GM12878 (cell line): ENCODE measurements at regions not wholly inside any gene's neighbourhood (a gene's known extent, or its start where the extent isn't known, plus 50 kb on each side); places are given as distances from the start of the nearest gene placed in this dataset.

Source experiments
- ATAC-seq: fragments of 200-7000 bp; cut with Tn5 transposase; 3 replicates; pipeline ENCODE4 v1.9.1; 2020; ENCODE audit warnings: mild to moderate bottlenecking, moderate library complexity
- BruUV-seq: library from RNA; stranded (reverse); fragments of 400-500 nt; replicated peaks from 2 replicates; lab custom pipeline; 2021; lab: Mats Ljungman, UMichigan
- CTCF ChIA-PET: fragments of 300-600 bp; sonication (Branson Sonifier 250); formaldehyde crosslinking; extraction: SDS; loops from one replicate; lab custom pipeline; 2021; ENCODE audit warnings: inconsistent platforms; lab: Yijun Ruan, JAX
- POLR2A ChIA-PET: fragments of 350-600 bp; formaldehyde crosslinking; extraction: SDS; loops from one replicate; lab custom pipeline; 2021; ENCODE audit warnings: inconsistent platforms; lab: Charles Lee
- RAD21 ChIA-PET: fragments of 300-600 bp; sonication (Branson Sonifier 250); formaldehyde crosslinking; loops from one replicate; lab custom pipeline; 2023; ENCODE audit warnings: antibody characterized with exemption; ENCODE audit not compliant: unreplicated experiment; lab: Charles Lee
- SMC1A ChIA-PET: fragments of 300-600 bp; sonication (Branson Sonifier 250); formaldehyde crosslinking; loops from one replicate; lab custom pipeline; 2023; ENCODE audit not compliant: unreplicated experiment, uncharacterized antibody; lab: Charles Lee
- DNase-seq: peaks from one replicate; pipeline ENCODE4 v3.0.0-alpha.2; 2011; ENCODE audit warnings: low read depth, low spot score
- FAIRE-seq: peaks from 3 replicates; lab custom pipeline; 2011; peaks lifted over from hg19 to GRCh38; lab: Jason Lieb, UNC
- H2AFZ ChIP-seq: 2 replicates; pipeline ENCODE4 v1.6.0; 2011; ENCODE audit warnings: low read depth, low read length, control low read depth; ENCODE audit not compliant: control insufficient read depth
- H3K27ac ChIP-seq: 2 replicates; pipeline ENCODE4 v1.5.1; 2011; ENCODE audit warnings: control low read depth; ENCODE audit not compliant: control insufficient read depth, insufficient read depth
- H3K27me3 ChIP-seq, 2 experiments: replicated peaks in 1 of 2; 2 replicates each; pipeline versions ENCODE4 v1.6.0 to v1.6.1; 2011; ENCODE audit warnings: low read length in 1 of 2; ENCODE audit not compliant: control insufficient read depth in 2 of 2, insufficient read depth in 2 of 2
- H3K36me3 ChIP-seq, 2 experiments: 2 replicates each; pipeline ENCODE4 v1.5.1; 2011; ENCODE audit warnings: low read length in 1 of 2; ENCODE audit not compliant: control insufficient read depth in 2 of 2, insufficient read depth in 2 of 2
- H3K4me1 ChIP-seq: 2 replicates; pipeline ENCODE4 v1.6.1; 2011; ENCODE audit warnings: mild to moderate bottlenecking, low read length, moderate library complexity, mixed read lengths; ENCODE audit not compliant: control insufficient read depth, insufficient read depth
- H3K4me2 ChIP-seq: 2 replicates; pipeline ENCODE4 v1.6.0; 2011; ENCODE audit warnings: control low read depth; ENCODE audit not compliant: control insufficient read depth, insufficient read depth
- H3K4me3 ChIP-seq: fragments of 200-600 bp; sonication (generic); 2 replicates; pipeline ENCODE4 v1.5.1; 2016
- H3K79me2 ChIP-seq: 2 replicates; pipeline ENCODE4 v1.6.0; 2011; ENCODE audit warnings: low read length; ENCODE audit not compliant: control insufficient read depth, insufficient read depth
- H3K9ac ChIP-seq: 2 replicates; pipeline ENCODE4 v1.8.0; 2011; ENCODE audit warnings: low read length, control low read depth, mixed read lengths; ENCODE audit not compliant: control insufficient read depth, insufficient read depth
- H3K9me3 ChIP-seq: replicated peaks from 3 replicates; pipeline ENCODE4 v1.5.1; 2011; ENCODE audit warnings: mild to moderate bottlenecking, low read length; ENCODE audit not compliant: control insufficient read depth, insufficient read depth
- H4K20me1 ChIP-seq: 2 replicates; pipeline ENCODE4 v1.6.0; 2011; ENCODE audit not compliant: control insufficient read depth, insufficient read depth
- BACH1 ChIP-seq: fragments of 450-650 bp; IDR thresholded peaks from 2 replicates; pipeline ENCODE4 v1.6.1; 2017; ENCODE audit warnings: mild to moderate bottlenecking, borderline replicate concordance
- CBFB ChIP-seq: IDR thresholded peaks from 2 replicates; pipeline ENCODE4 v1.6.1; 2016; ENCODE audit warnings: antibody characterized with exemption, low read depth
- CBX3 ChIP-seq: fragments of 200-600 bp; sonication (generic); IDR thresholded peaks from 2 replicates; pipeline ENCODE4 v1.6.1; 2016; ENCODE audit warnings: low read depth, borderline replicate concordance
- CREB1 ChIP-seq: IDR thresholded peaks from 2 replicates; pipeline ENCODE4 v1.6.1; 2012; ENCODE audit warnings: low read depth, mild to moderate bottlenecking, inconsistent platforms
- CREM ChIP-seq: IDR thresholded peaks from 2 replicates; pipeline ENCODE4 v1.6.1; 2014; ENCODE audit warnings: antibody characterized with exemption, low read depth
- HCFC1 ChIP-seq: fragments of 150-350 bp; IDR thresholded peaks from 2 replicates; pipeline ENCODE4 v1.6.1; 2014; ENCODE audit warnings: low read length
- HDAC6 ChIP-seq: fragments of 200-600 bp; sonication (generic); IDR thresholded peaks from one replicate; pipeline ENCODE4 v1.8.0; 2017; ENCODE audit warnings: antibody characterized with exemption; ENCODE audit not compliant: unreplicated experiment
- MTA2 ChIP-seq: fragments of 450-650 bp; IDR thresholded peaks from 2 replicates; pipeline ENCODE4 v1.6.1; 2016; ENCODE audit warnings: low read depth, mild to moderate bottlenecking, moderate library complexity
- MYB ChIP-seq: fragments of 150-350 bp; IDR thresholded peaks from 2 replicates; pipeline ENCODE4 v1.6.1; 2014; ENCODE audit warnings: mild to moderate bottlenecking, low read depth, low read length, borderline replicate concordance
- NR2F1 ChIP-seq: fragments of 450-650 bp; conservative IDR thresholded peaks from 2 replicates; pipeline ENCODE4 v1.6.1; 2017; ENCODE audit warnings: mild to moderate bottlenecking
- TBL1XR1 ChIP-seq: IDR thresholded peaks from 2 replicates; pipeline ENCODE4 v1.6.1; 2012; ENCODE audit warnings: low read depth, low read length, improper control_type of control experiment
- TCF3 ChIP-seq: IDR thresholded peaks from 2 replicates; pipeline ENCODE4 v1.6.1; 2012; ENCODE audit warnings: low read depth, mild to moderate bottlenecking, low read length, borderline replicate concordance; ENCODE audit not compliant: insufficient read depth
- TCF7 ChIP-seq: IDR thresholded peaks from 2 replicates; pipeline ENCODE4 v1.6.1; 2014; ENCODE audit warnings: antibody characterized with exemption, borderline replicate concordance
- ZNF217 ChIP-seq: fragments of 450-650 bp; IDR thresholded peaks from 2 replicates; pipeline ENCODE4 v1.6.1; 2017; ENCODE audit warnings: antibody characterized with exemption, mild to moderate bottlenecking
- ZNF592 ChIP-seq: fragments of 450-650 bp; IDR thresholded peaks from 2 replicates; pipeline ENCODE4 v1.6.1; 2017; ENCODE audit warnings: mild to moderate bottlenecking, moderate library complexity
- WGBS: methylation state at CpG from one replicate; pipeline ENCODE4 v1.1.6; 2016; ENCODE audit warnings: low lambda C conversion rate; ENCODE audit not compliant: insufficient replicate concordance, insufficient coverage; ENCODE audit errors: missing lambda C conversion rate; 5-methylcytosine and 5-hydroxymethylcytosine counted together
- in situ Hi-C: fragments of 300-500 bp; cut with MboI; formaldehyde crosslinking; loops from 9 replicates; pipeline ENCODE4 v1.14.3; 2018; ENCODE audit warnings: mixed read lengths
- intact Hi-C: fragments of 100-400 bp; cut with micrococcal nuclease; formaldehyde crosslinking; loops from one replicate; pipeline ENCODE4 v1.14.2; 2022; ENCODE audit not compliant: unreplicated experiment

GRCh38 chr10:71074176-71074755, 138.1 kb upstream of the UNC5B start:
- Histone ChIP-seq H2AFZ (no peak overlapping the region), H4K20me1 (no peaks in the 10 kb centered on the region; the same call in 1 of the 2 replicates), H3K36me3 (no peaks in the 10 kb centered on the region), H3K9me3 (no peaks in the 10 kb centered on the region), H3K79me2 (no peaks in the 10 kb centered on the region), H3K27me3 (peaks cover 0 to 6% of the 10 kb centered on the region in 2 experiments; a peak in 3 of 4 replicates), H3K4me3 (no peak overlapping the region), H3K9ac (no peak overlapping the region), H3K27ac (no peak overlapping the region), H3K4me1 (no peaks in the 10 kb centered on the region), H3K4me2 (no peak overlapping the region)
- ChIA-PET POLR2A (no interaction called here), SMC1A (interaction anchor here (1.1 kb wide), 1 partner anchor 28 kb away, joined by 3 read pairs; no protein-coding TSS in a partner anchor), CTCF (no interaction called here), RAD21 (no interaction called here)
- intact Hi-C loops (no loop called here), in situ Hi-C loops (no loop called here)
- ATAC-seq: no peak
- 33% methylated on average over 5 of the region's 7 CpGs for WGBS
- no peak for FAIRE-seq
- BruUV-seq: no TSS peak
- no peak for TF ChIP-seq CBX3
- DNase-seq: no peak

GRCh38 chr10:71075086-71075758, 137.1 kb upstream of the UNC5B start:
- ChIA-PET POLR2A (no interaction called here), SMC1A (interaction anchor here (1.1 kb wide), 1 partner anchor 27 kb away, joined by 3 read pairs; no protein-coding TSS in a partner anchor), CTCF (no interaction called here), RAD21 (interaction anchor here (0.6 kb wide), 1 partner anchor 239 kb away, joined by 3 read pairs; no protein-coding TSS in a partner anchor)
- Histone ChIP-seq H2AFZ (no peak overlapping the region), H3K4me3 (no peak overlapping the region), H3K79me2 (no peaks in the 10 kb centered on the region), H3K9me3 (no peaks in the 10 kb centered on the region), H3K27me3 (peaks cover 0 to 5% of the 10 kb centered on the region in 2 experiments; a peak in 3 of 4 replicates), H3K9ac (no peak overlapping the region), H3K27ac (no peak overlapping the region), H4K20me1 (no peaks in the 10 kb centered on the region; the same call in 1 of the 2 replicates), H3K36me3 (no peaks in the 10 kb centered on the region), H3K4me2 (no peak overlapping the region), H3K4me1 (no peaks in the 10 kb centered on the region)
- no peak for ATAC-seq
- intact Hi-C loops (no loop called here), in situ Hi-C loops (no loop called here)
- BruUV-seq: no TSS peak
- WGBS: 13% methylated on average over 8 of the region's 8 CpGs
- FAIRE-seq: no peak
- no peak for DNase-seq
- TF ChIP-seq MTA2: no peak
- TF ChIP-seq ZNF217: no peak
- no peak for TF ChIP-seq HCFC1
- TF ChIP-seq CREM: no peak
- no peak for TF ChIP-seq ZNF592
- no peak for TF ChIP-seq TBL1XR1
- no peak for TF ChIP-seq TCF7
- TF ChIP-seq TCF3: no peak
- TF ChIP-seq CBFB: no peak
- TF ChIP-seq HDAC6: no peak
- no peak for TF ChIP-seq CREB1
- TF ChIP-seq BACH1: no peak
- TF ChIP-seq NR2F1: no peak
- TF ChIP-seq MYB: no peak
